Calu3 (cell line): ENCODE measurements at regions not wholly inside any gene's neighbourhood (a gene's known extent, or its start where the extent isn't known, plus 50 kb on each side); places are given as distances from the start of the nearest gene placed in this dataset.
"Not testable (repeated sequence)": the region's sequence is repeated elsewhere in the genome, so short reads cannot be mapped to it uniquely, and the experiment has no call there.

Experiments
- BruUV-seq: library from RNA; stranded (reverse); fragments of 400-500 nt; replicated peaks from 2 replicates; lab custom pipeline; 2021; lab: Mats Ljungman, UMichigan
- CTCF ChIA-PET: fragments of 300-600 bp; sonication (Branson Sonifier 250); formaldehyde crosslinking; loops from one replicate; lab custom pipeline; 2022; ENCODE audit warnings: antibody characterized with exemption; lab: Charles Lee
- DNase-seq: peaks from one replicate; pipeline ENCODE4 v3.0.0; 2022
- H3K27ac Mint-ChIP-seq: one replicate; pipeline ENCODE4 v1.8.0; 2022; ENCODE audit warnings: mixed read lengths; ENCODE audit not compliant: unreplicated experiment
- H3K27me3 Mint-ChIP-seq: one replicate; pipeline ENCODE4 v1.8.0; 2022; ENCODE audit warnings: mixed read lengths; ENCODE audit not compliant: unreplicated experiment
- H3K36me3 Mint-ChIP-seq: one replicate; pipeline ENCODE4 v1.8.0; 2022; ENCODE audit warnings: mild to moderate bottlenecking, moderate library complexity, mixed read lengths; ENCODE audit not compliant: insufficient read depth, unreplicated experiment
- H3K4me1 Mint-ChIP-seq: one replicate; pipeline ENCODE4 v1.8.0; 2022; ENCODE audit warnings: mild to moderate bottlenecking, low read depth, mixed read lengths; ENCODE audit not compliant: unreplicated experiment
- H3K4me3 Mint-ChIP-seq: one replicate; pipeline ENCODE4 v1.8.0; 2022; ENCODE audit warnings: mild to moderate bottlenecking, low read depth, moderate library complexity, mixed read lengths; ENCODE audit not compliant: unreplicated experiment
- H3K9me3 Mint-ChIP-seq: one replicate; pipeline ENCODE4 v1.8.0; 2022; ENCODE audit warnings: low read depth, mixed read lengths; ENCODE audit not compliant: unreplicated experiment
- intact Hi-C: fragments of 100-400 bp; cut with micrococcal nuclease; formaldehyde crosslinking; loops from one replicate; pipeline ENCODE4 v1.10.0; 2022; ENCODE audit not compliant: unreplicated experiment
- TF ChIP-seq, protein P1 (sequence below): fragments of 200-600 bp; IDR thresholded peaks from one replicate; pipeline ENCODE4 v1.8.0; 2022; ENCODE audit warnings: antibody characterized with exemption; ENCODE audit not compliant: unreplicated experiment

DNA sequence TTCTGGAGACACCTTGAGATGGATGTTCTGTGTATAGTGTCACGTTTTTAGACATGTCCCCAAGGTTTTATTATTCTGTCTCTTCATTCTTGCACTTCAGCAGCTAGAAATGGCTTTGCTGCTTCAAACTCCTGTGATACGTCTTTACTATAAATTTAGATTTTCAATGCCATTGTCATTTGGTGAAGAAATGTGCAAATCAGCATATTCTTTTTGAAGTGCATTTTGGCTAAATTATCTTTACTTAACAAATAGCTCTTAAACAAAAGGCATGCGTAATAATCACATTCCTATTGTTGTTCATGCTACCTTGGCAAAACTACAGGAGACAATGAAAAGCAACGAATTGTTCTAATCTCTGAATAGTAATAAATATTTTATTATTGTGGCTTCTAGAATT, 502.9 kb upstream of the SYT1 start:
- CTCF ChIA-PET, result no interaction called here
- no peak for DNase-seq
- TF ChIP-seq, protein P1, sequence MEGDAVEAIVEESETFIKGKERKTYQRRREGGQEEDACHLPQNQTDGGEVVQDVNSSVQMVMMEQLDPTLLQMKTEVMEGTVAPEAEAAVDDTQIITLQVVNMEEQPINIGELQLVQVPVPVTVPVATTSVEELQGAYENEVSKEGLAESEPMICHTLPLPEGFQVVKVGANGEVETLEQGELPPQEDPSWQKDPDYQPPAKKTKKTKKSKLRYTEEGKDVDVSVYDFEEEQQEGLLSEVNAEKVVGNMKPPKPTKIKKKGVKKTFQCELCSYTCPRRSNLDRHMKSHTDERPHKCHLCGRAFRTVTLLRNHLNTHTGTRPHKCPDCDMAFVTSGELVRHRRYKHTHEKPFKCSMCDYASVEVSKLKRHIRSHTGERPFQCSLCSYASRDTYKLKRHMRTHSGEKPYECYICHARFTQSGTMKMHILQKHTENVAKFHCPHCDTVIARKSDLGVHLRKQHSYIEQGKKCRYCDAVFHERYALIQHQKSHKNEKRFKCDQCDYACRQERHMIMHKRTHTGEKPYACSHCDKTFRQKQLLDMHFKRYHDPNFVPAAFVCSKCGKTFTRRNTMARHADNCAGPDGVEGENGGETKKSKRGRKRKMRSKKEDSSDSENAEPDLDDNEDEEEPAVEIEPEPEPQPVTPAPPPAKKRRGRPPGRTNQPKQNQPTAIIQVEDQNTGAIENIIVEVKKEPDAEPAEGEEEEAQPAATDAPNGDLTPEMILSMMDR, result no peak

DNA sequence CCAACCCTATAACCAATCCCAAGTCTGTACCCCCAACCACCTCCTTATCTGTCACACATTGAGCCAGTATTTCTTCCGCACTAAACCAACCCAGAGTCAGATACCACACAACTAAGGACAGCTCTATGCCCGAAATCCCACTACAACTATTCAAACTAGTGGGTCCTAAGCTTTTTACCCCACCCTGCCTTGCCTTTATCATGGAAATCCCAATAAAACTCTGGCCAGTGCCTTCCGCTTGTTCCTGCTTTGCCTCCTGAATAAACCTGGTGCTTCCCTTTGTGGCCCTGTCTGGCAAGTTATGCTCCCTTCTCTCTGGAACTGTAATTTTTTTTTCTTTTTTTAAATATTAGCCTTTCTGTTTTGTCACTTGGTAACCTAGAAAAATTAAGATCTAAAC, 493.3 kb upstream of the SYT1 start:
- TF ChIP-seq, protein P1, result no peak
- BruUV-seq, result no TSS peak
- H3K9me3 Mint-ChIP-seq, result peaks cover 7% of the 10 kb centered on the region
- CTCF ChIA-PET, result interaction anchor here (0.6 kb wide), 1 partner anchor 33 kb away, joined by 3 read pairs; no protein-coding TSS in a partner anchor
- DNase-seq, result no peak
- H3K36me3 Mint-ChIP-seq, result no peaks in the 10 kb centered on the region
- no peaks in the 10 kb centered on the region for H3K4me1 Mint-ChIP-seq
- H3K4me3 Mint-ChIP-seq, result no peak overlapping the region
- intact Hi-C loops, result no loop called here
- no peaks in the 10 kb centered on the region for H3K27me3 Mint-ChIP-seq
- no peak overlapping the region for H3K27ac Mint-ChIP-seq

More for the DNA sequence above, 502.9 kb upstream of the SYT1 start:
- intact Hi-C loops, result no loop called here
- Mint-ChIP-seq H3K4me3 (no peak overlapping the region), H3K36me3 (no peaks in the 10 kb centered on the region), H3K27ac (no peak overlapping the region), H3K4me1 (no peaks in the 10 kb centered on the region), H3K9me3 (no peaks in the 10 kb centered on the region), H3K27me3 (no peaks in the 10 kb centered on the region)
- BruUV-seq, result no TSS peak

DNA sequence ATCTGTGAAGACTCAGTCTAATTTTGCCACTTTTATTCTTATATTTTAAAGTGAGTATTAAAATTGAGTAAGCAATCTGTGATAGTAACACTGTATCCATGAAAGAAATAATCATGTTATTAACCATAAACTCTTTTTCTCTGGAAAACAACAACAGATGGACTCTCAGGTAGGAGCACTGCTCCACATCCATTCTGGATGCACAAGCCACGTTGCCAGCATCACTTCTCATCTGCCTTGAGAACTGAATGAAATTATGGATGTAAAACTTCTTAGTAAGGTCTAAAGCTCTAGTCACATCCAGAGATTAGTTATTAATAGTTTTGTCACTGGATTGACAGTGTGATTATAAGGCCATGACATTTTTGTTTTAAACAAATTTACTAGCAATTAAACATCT, 489.1 kb upstream of the SYT1 start:
- H3K4me3 Mint-ChIP-seq, result no peak overlapping the region
- H3K9me3 Mint-ChIP-seq, result peaks cover 12% of the 10 kb centered on the region
- CTCF ChIA-PET, result no interaction called here
- H3K27me3 Mint-ChIP-seq, result no peaks in the 10 kb centered on the region
- intact Hi-C loops, result no loop called here
- TF ChIP-seq, protein P1, result no peak
- DNase-seq, result no peak
- H3K4me1 Mint-ChIP-seq, result no peaks in the 10 kb centered on the region
- no peaks in the 10 kb centered on the region for H3K36me3 Mint-ChIP-seq
- no peak overlapping the region for H3K27ac Mint-ChIP-seq
- no TSS peak for BruUV-seq

DNA sequence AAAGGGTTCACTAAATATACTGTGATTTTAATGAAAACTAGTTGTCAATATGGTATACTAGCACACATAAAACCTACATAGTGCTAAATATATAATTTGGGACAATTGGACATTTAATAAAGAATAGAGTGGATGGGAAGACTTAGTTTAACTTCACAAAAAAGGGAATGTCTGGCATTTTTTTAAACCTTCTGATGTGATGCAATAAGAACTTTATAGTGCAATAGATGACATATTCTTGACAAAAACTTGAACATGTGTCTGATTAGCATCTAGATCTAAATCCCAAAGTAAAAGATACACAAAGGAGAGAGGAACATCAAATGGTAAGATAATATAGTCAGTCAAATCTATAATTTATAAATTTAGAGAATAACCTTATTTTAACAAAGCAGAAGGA, 488.3 kb upstream of the SYT1 start:
- H3K36me3 Mint-ChIP-seq, result no peaks in the 10 kb centered on the region
- intact Hi-C loops, result no loop called here
- H3K27ac Mint-ChIP-seq, result no peak overlapping the region
- peaks cover 10% of the 10 kb centered on the region for H3K9me3 Mint-ChIP-seq
- TF ChIP-seq, protein P1, result no peak
- no peaks in the 10 kb centered on the region for H3K27me3 Mint-ChIP-seq
- H3K4me3 Mint-ChIP-seq, result no peak overlapping the region
- no peaks in the 10 kb centered on the region for H3K4me1 Mint-ChIP-seq
- no TSS peak for BruUV-seq
- CTCF ChIA-PET, result no interaction called here
- DNase-seq, result no peak

DNA sequence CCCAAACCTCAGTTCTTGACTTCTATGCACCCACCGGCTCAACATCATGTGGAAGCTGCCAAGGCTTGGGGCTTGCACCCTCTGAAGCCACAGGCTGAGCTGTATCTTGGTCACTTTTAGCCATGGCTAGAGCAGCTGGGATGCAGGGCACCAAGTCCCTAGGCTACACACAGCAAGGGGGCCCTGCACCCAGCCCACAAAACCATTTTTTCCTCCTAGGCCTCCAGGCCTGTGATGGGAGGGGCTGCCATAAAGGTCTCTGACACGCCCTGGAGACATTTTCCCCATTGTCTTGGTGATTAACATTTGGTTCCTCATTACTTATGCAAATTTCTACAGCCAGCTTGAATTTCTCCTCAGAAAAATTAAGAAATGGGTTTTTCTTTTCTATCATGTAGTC, 485.5 kb upstream of the SYT1 start:
- H3K36me3 Mint-ChIP-seq, H3K27ac Mint-ChIP-seq, H3K4me3 Mint-ChIP-seq, intact Hi-C loops, BruUV-seq, H3K27me3 Mint-ChIP-seq, CTCF ChIA-PET, DNase-seq, H3K4me1 Mint-ChIP-seq, H3K9me3 Mint-ChIP-seq: not testable (repeated sequence)
